H1 (cell line): ENCODE measurements at regions not wholly inside any gene's neighbourhood (a gene's known extent, or its start where the extent isn't known, plus 50 kb on each side); places are given as distances from the start of the nearest gene placed in this dataset.

Experiments
- CREB1 ChIP-seq: IDR thresholded peaks from 2 replicates; pipeline ENCODE4 v1.6.1; 2012; ENCODE audit warnings: inconsistent platforms
- CTCF ChIP-seq, 3 experiments: IDR thresholded peaks; 1 replicate in 2 of 3; 2 replicates in 1 of 3; pipeline versions ENCODE4 v1.5.1 to v1.6.1; 2011; ENCODE audit warnings: low read length in 3 of 3, mild to moderate bottlenecking in 3 of 3, inconsistent platforms in 2 of 3, low read depth in 1 of 3, moderate library complexity in 1 of 3; ENCODE audit not compliant: insufficient read depth in 1 of 3; ENCODE audit errors: control extremely low read depth in 1 of 3
- GABPA ChIP-seq: IDR thresholded peaks from 2 replicates; pipeline ENCODE4 v1.6.1; 2011; ENCODE audit warnings: mild to moderate bottlenecking, low read length, moderate library complexity, borderline replicate concordance; ENCODE audit not compliant: insufficient read depth
- KDM5A ChIP-seq: fragments of 200-600 bp; IDR thresholded peaks from 2 replicates; pipeline ENCODE4 v1.7.1; 2012; ENCODE audit warnings: mild to moderate bottlenecking, low read length, inconsistent platforms, mixed read lengths
- SRF ChIP-seq: IDR thresholded peaks from 2 replicates; pipeline ENCODE4 v1.6.1; 2011; ENCODE audit warnings: mild to moderate bottlenecking, low read depth, low read length, moderate library complexity
- TEAD4 ChIP-seq: IDR thresholded peaks from 2 replicates; pipeline ENCODE4 v1.6.1; 2012; ENCODE audit warnings: low read depth, low read length, inconsistent platforms, mixed read lengths

- TF ChIP-seq CTCF (IDR thresholded peaks at IDR 0.05; ENCODE audit: control extremely low read depth in 1 of 3, insufficient read depth in 1 of 3, low read depth in 1 of 3, low read length in 3 of 3): no peak
- TF ChIP-seq SRF: no peak
- TF ChIP-seq TEAD4: no peak
- no peak for TF ChIP-seq CREB1
- TF ChIP-seq KDM5A: no peak
- no peak for TF ChIP-seq GABPA
Observed at GRCh38 chrX:69430785-69431184, 73.3 kb upstream of the NALF2 start (continued).
